ENCODE measurements at regions not wholly inside any gene's neighbourhood (a gene's known extent, or its start where the extent isn't known, plus 50 kb on each side); places are given as distances from the start of the nearest gene placed in this dataset.

GRCh38 chr7:133150760-133151159, 68.9 kb upstream of the CHCHD3 start:
- CTCF ChIA-PET (ENCODE audit: low intra/inter-chr PET ratio): no interaction called here
- in situ Hi-C loops (cut with MboI): no loop called here
- Histone ChIP-seq H3K36me3 (ENCODE audit: control insufficient read depth, insufficient read depth, low read length) (no peaks in the 10 kb centered on the region), H4K20me1 (replicated peaks; ENCODE audit: control insufficient read depth, insufficient read depth, low read length) (no peaks in the 10 kb centered on the region), H3K4me3 (no peak overlapping the region), H3K27me3 (ENCODE audit: control insufficient read depth in 2 of 2, insufficient read depth in 2 of 2, low read length in 2 of 2) (peaks cover 30 to 31% of the 10 kb centered on the region in 2 experiments; a peak in 4 of 5 replicates), H3K79me2 (ENCODE audit: control insufficient read depth, insufficient read depth, low read length) (no peaks in the 10 kb centered on the region), H3K9me1 (ENCODE audit: control insufficient read depth, insufficient read depth, low read length) (peaks cover 3% of the 10 kb centered on the region), H2AFZ (ENCODE audit: low read depth, low read length) (no peak overlapping the region), H3K4me2 (ENCODE audit: insufficient read depth, low read length) (no peak overlapping the region), H3K27ac (ENCODE audit: extremely low read depth, low read depth, low read length) (no peak overlapping the region), H3K9ac (ENCODE audit: insufficient read depth in 1 of 2, low read depth in 2 of 2, low read length in 2 of 2) (no peak overlapping the region), H3K4me1 (replicated peaks in 1 of 2; ENCODE audit: control insufficient read depth in 2 of 2, insufficient read depth in 2 of 2, low read length in 2 of 2) (no peaks in the 10 kb centered on the region), H3K9me3 (replicated peaks; ENCODE audit: control insufficient read depth, insufficient read depth, low read depth, low read length) (no peaks in the 10 kb centered on the region)
- DNase-seq (ENCODE audit: extremely low read depth in 1 of 4, low spot score in 3 of 4) (peak in 1 of 4 experiments; percentile 14), ATAC-seq (peak; percentile 42; the same call in 2 of the 3 replicates), FAIRE-seq (no peak)
- WGBS (ENCODE audit: insufficient coverage, low coverage, missing lambda C conversion rate): 0% methylated on average over 3 of the region's 3 CpGs
- TF ChIP-seq SAFB2 (IDR thresholded peaks at IDR 0.05; ENCODE audit: borderline replicate concordance, low read depth, low read length, severe bottlenecking): no peak
- TF ChIP-seq TAF7 (tag; IDR thresholded peaks at IDR 0.05): no peak
- TF ChIP-seq TAL1 (IDR thresholded peaks at IDR 0.05): peak; percentile 46
- peak; percentile 31; the same call in 1 of the 2 replicates for TF ChIP-seq CBFA2T2 (conservative IDR thresholded peaks at IDR 0.05)
- TF ChIP-seq ZNF311 (CRISPR knock-in tag; IDR thresholded peaks at IDR 0.05): no peak
- peak; percentile 56 for TF ChIP-seq CBFA2T3 (IDR thresholded peaks at IDR 0.05)
- TF ChIP-seq TSC22D4 (tag; IDR thresholded peaks at IDR 0.05): no peak
- BruUV-seq (replicated peaks): no TSS peak
- intact Hi-C loops (cut with micrococcal nuclease): no loop called here
- POLR2A ChIA-PET: interaction anchor here (1.7 kb wide), 1 partner anchor 15 kb away, joined by 3 read pairs; no protein-coding TSS in a partner anchor

GRCh38 chr7:133152875-133153274, 71.0 kb upstream of the CHCHD3 start:
- 11% methylated on average over 1 of the region's 1 CpG for WGBS (ENCODE audit: insufficient coverage, low coverage, missing lambda C conversion rate)
- no peak for TF ChIP-seq HBP1 (CRISPR knock-in tag; IDR thresholded peaks at IDR 0.05)
- ATAC-seq (no peak), FAIRE-seq (no peak), DNase-seq (ENCODE audit: extremely low read depth in 1 of 4, low spot score in 3 of 4) (no peak)
- no peaks in the 10 kb centered on the region for H3K36me3 ChIP-seq (ENCODE audit: control insufficient read depth, insufficient read depth, low read length)
- in situ Hi-C loops (cut with MboI): no loop called here
- intact Hi-C loops (cut with micrococcal nuclease): no loop called here
- H3K4me3 ChIP-seq: no peak overlapping the region
- CTCF ChIA-PET (ENCODE audit: low intra/inter-chr PET ratio): interaction anchor here (0.6 kb wide), 1 partner anchor 77 kb away, joined by 4 read pairs; no protein-coding TSS in a partner anchor
- no peak overlapping the region for H3K4me2 ChIP-seq (ENCODE audit: insufficient read depth, low read length)
- POLR2A ChIA-PET: no interaction called here
- H3K4me1 ChIP-seq (replicated peaks in 1 of 2; ENCODE audit: control insufficient read depth in 2 of 2, insufficient read depth in 2 of 2, low read length in 2 of 2): no peaks in the 10 kb centered on the region
- H3K27me3 ChIP-seq (ENCODE audit: control insufficient read depth in 2 of 2, insufficient read depth in 2 of 2, low read length in 2 of 2): peaks cover 27 to 31% of the 10 kb centered on the region in 2 experiments; a peak in 4 of 5 replicates
- H3K79me2 ChIP-seq (ENCODE audit: control insufficient read depth, insufficient read depth, low read length): no peaks in the 10 kb centered on the region
- no TSS peak for BruUV-seq (replicated peaks)
- peaks cover 4% of the 10 kb centered on the region; the same call in 1 of the 2 replicates for H4K20me1 ChIP-seq (replicated peaks; ENCODE audit: control insufficient read depth, insufficient read depth, low read length)
- H3K27ac ChIP-seq (ENCODE audit: extremely low read depth, low read depth, low read length): no peak overlapping the region
- no peak overlapping the region for H2AFZ ChIP-seq (ENCODE audit: low read depth, low read length)
- peaks cover 3% of the 10 kb centered on the region for H3K9me1 ChIP-seq (ENCODE audit: control insufficient read depth, insufficient read depth, low read length)
- H3K9ac ChIP-seq (ENCODE audit: insufficient read depth in 1 of 2, low read depth in 2 of 2, low read length in 2 of 2): no peak overlapping the region
- H3K9me3 ChIP-seq (replicated peaks; ENCODE audit: control insufficient read depth, insufficient read depth, low read depth, low read length): no peaks in the 10 kb centered on the region
